HepG2 (cell line): ENCODE measurements at regions not wholly inside any gene's neighbourhood (a gene's known extent, or its start where the extent isn't known, plus 50 kb on each side); places are given as distances from the start of the nearest gene placed in this dataset.

Experiments
- ATAC-seq: fragments of 200-7000 bp; cut with Tn5 transposase; 3 replicates; pipeline ENCODE4 v1.9.1; 2020; ENCODE audit warnings: mild to moderate bottlenecking, moderate library complexity
- BruUV-seq: library from RNA; stranded (reverse); fragments of 400-500 nt; replicated peaks from 2 replicates; lab custom pipeline; 2021; lab: Mats Ljungman, UMichigan
- CTCF ChIA-PET: fragments of 300-600 bp; formaldehyde crosslinking; extraction: SDS; loops from one replicate; lab custom pipeline; 2021; ENCODE audit warnings: low total read pairs, inconsistent platforms, low intra/inter-chr PET ratio; lab: Yijun Ruan, JAX
- POLR2A ChIA-PET: fragments of 350-600 bp; sonication (Branson Sonifier 250); formaldehyde crosslinking; loops from one replicate; lab custom pipeline; 2020; ENCODE audit warnings: antibody characterized with exemption, inconsistent platforms; lab: Yijun Ruan, JAX
- DNase-seq: peaks from one replicate; pipeline ENCODE4 v3.0.0-alpha.2; 2015; ENCODE audit warnings: low spot score
- FAIRE-seq: peaks from 3 replicates; lab custom pipeline; 2011; peaks lifted over from hg19 to GRCh38; lab: Jason Lieb, UNC
- H2AFZ ChIP-seq: one replicate; pipeline ENCODE4 v1.6.1; 2011; ENCODE audit warnings: low read length, inconsistent platforms
- H3K27ac ChIP-seq: fragments of 300-600 bp; 3 replicates; pipeline ENCODE4 v1.8.0; 2011; ENCODE audit warnings: mixed run types, mild to moderate bottlenecking, mixed read lengths, low read length, inconsistent platforms; ENCODE audit not compliant: insufficient read depth; ENCODE audit errors: extremely low read length
- H3K27me3 ChIP-seq, 2 experiments: fragments of 200-600 bp in 1 of 2; 2 replicates in 1 of 2; 3 replicates in 1 of 2; pipeline versions ENCODE4 v1.6.0 to v1.8.0; 2011; ENCODE audit warnings: low read length in 2 of 2, mild to moderate bottlenecking in 2 of 2, moderate library complexity in 2 of 2, inconsistent platforms in 1 of 2; ENCODE audit not compliant: insufficient read depth in 2 of 2, control insufficient read depth in 1 of 2
- H3K36me3 ChIP-seq, 2 experiments: fragments of 200-600 bp in 1 of 2; replicated peaks in 1 of 2; 2 replicates in 1 of 2; 3 replicates in 1 of 2; pipeline versions ENCODE4 v1.5.1 to v1.8.0; 2011; ENCODE audit warnings: low read length in 2 of 2, inconsistent platforms in 1 of 2; ENCODE audit not compliant: insufficient read depth in 2 of 2, control insufficient read depth in 1 of 2
- H3K4me1 ChIP-seq: 2 replicates; pipeline ENCODE4 v1.5.1; 2012; ENCODE audit warnings: low read length, inconsistent platforms; ENCODE audit not compliant: insufficient read depth
- H3K4me2 ChIP-seq: 2 replicates; pipeline ENCODE4 v1.6.0; 2011; ENCODE audit warnings: low read depth, low read length, inconsistent platforms
- H3K4me3 ChIP-seq, 3 experiments: fragments of 200-600 bp in 1 of 3; sonication (generic), shearing (Covaris generic) in 1 of 3; replicated peaks in 1 of 3; 2 replicates each; pipeline ENCODE4 v1.5.1; 2011 to 2016; ENCODE audit warnings: low read length in 3 of 3, inconsistent platforms in 2 of 3, low read depth in 2 of 3, mild to moderate bottlenecking in 2 of 3, control low read depth in 1 of 3, mixed read lengths in 1 of 3; ENCODE audit not compliant: insufficient read depth in 1 of 3
- H3K79me2 ChIP-seq: one replicate; pipeline ENCODE4 v1.6.1; 2011; ENCODE audit warnings: low read length, inconsistent platforms; ENCODE audit not compliant: insufficient read depth
- H3K9ac ChIP-seq: 2 replicates; pipeline ENCODE4 v1.6.0; 2011; ENCODE audit warnings: mild to moderate bottlenecking, low read depth, low read length, inconsistent platforms; ENCODE audit not compliant: insufficient read depth
- H3K9me3 ChIP-seq: 2 replicates; pipeline ENCODE4 v1.5.1; 2012; ENCODE audit warnings: mild to moderate bottlenecking, low read length
- H4K20me1 ChIP-seq: 2 replicates; pipeline ENCODE4 v1.6.0; 2011; ENCODE audit warnings: inconsistent platforms, mild to moderate bottlenecking, low read length, moderate library complexity; ENCODE audit not compliant: insufficient read depth
- CERS6 ChIP-seq: sonication (generic); formaldehyde crosslinking; IDR thresholded peaks from 2 replicates; pipeline ENCODE4 v1.5.0; 2020; ENCODE audit warnings: missing genetic modification reagents
- FOXK1 ChIP-seq: sonication (generic); formaldehyde crosslinking; IDR thresholded peaks from 2 replicates; pipeline ENCODE4 v1.4.0; 2020; ENCODE audit warnings: low read depth, missing genetic modification reagents, borderline replicate concordance
- GABPB1 ChIP-seq: IDR thresholded peaks from 2 replicates; pipeline ENCODE4 v1.6.1; 2016; ENCODE audit warnings: mild to moderate bottlenecking, missing genetic modification reagents, moderate library complexity, missing compliant biosample characterization
- GATAD1 ChIP-seq: IDR thresholded peaks from 2 replicates; pipeline ENCODE4 v1.6.1; 2016; ENCODE audit warnings: missing genetic modification reagents, missing compliant biosample characterization
- GZF1 ChIP-seq: sonication (generic); formaldehyde crosslinking; IDR thresholded peaks from 2 replicates; pipeline ENCODE4 v1.5.1; 2020; ENCODE audit warnings: mild to moderate bottlenecking, missing genetic modification reagents
- HNRNPLL ChIP-seq: fragments of 200-400 bp; formaldehyde crosslinking; IDR thresholded peaks from 2 replicates; pipeline ENCODE4 v1.6.1; 2017; ENCODE audit warnings: mild to moderate bottlenecking, low read depth, low read length; ENCODE audit not compliant: poor library complexity, severe bottlenecking
- PCBP2 ChIP-seq: fragments of 200-400 bp; formaldehyde crosslinking; optimal IDR thresholded peaks from 2 replicates; pipeline ENCODE3; 2018; ENCODE audit warnings: low read length, low read depth; ENCODE audit not compliant: poor library complexity, severe bottlenecking
- POGZ ChIP-seq: sonication (generic); formaldehyde crosslinking; IDR thresholded peaks from 2 replicates; pipeline ENCODE4 v1.4.0; 2020; ENCODE audit warnings: mild to moderate bottlenecking, missing genetic modification reagents
- PREB ChIP-seq: sonication (generic); formaldehyde crosslinking; IDR thresholded peaks from 2 replicates; pipeline ENCODE4 v1.4.0; 2020; ENCODE audit warnings: missing genetic modification reagents
- RXRA ChIP-seq: sonication (generic); formaldehyde crosslinking; IDR thresholded peaks from 2 replicates; pipeline ENCODE4 v1.5.1; 2020; ENCODE audit warnings: missing genetic modification reagents
- SIN3B ChIP-seq: fragments of 150-350 bp; IDR thresholded peaks from 2 replicates; pipeline ENCODE4 v1.6.1; 2014; ENCODE audit warnings: low read length
- ZNF589 ChIP-seq: sonication (generic); formaldehyde crosslinking; conservative IDR thresholded peaks from 2 replicates; pipeline ENCODE4 v1.8.0; 2022; ENCODE audit warnings: mild to moderate bottlenecking, moderate library complexity, missing genetic modification reagents
- WGBS: methylation state at CpG from one replicate; pipeline ENCODE4 v1.1.6; 2017; ENCODE audit warnings: low lambda C conversion rate; 5-methylcytosine and 5-hydroxymethylcytosine counted together
- in situ Hi-C: cut with HindIII; loops from 2 replicates; pipeline ENCODE4 v1.10.0; 2017; ENCODE audit warnings: low pct_unique_long_range_greater_than_20kb; ENCODE audit not compliant: extremely low pct_ligation_motif_present
- intact Hi-C: fragments of 100-400 bp; cut with micrococcal nuclease; formaldehyde crosslinking; loops from one replicate; pipeline ENCODE4 v1.10.0; 2022; ENCODE audit not compliant: unreplicated experiment
- TF ChIP-seq, protein P1 (sequence below): sonication (generic); formaldehyde crosslinking; IDR thresholded peaks from 2 replicates; pipeline ENCODE4 v1.4.0; 2020; ENCODE audit warnings: mild to moderate bottlenecking, missing genetic modification reagents
- TF ChIP-seq, protein P2 (sequence below): sonication (generic); formaldehyde crosslinking; IDR thresholded peaks from 2 replicates; pipeline ENCODE4 v1.4.0; 2020; ENCODE audit warnings: missing genetic modification reagents

- WGBS: 0% methylated on average over 3 of the region's 3 CpGs
- in situ Hi-C loops: no loop called here
- POLR2A ChIA-PET: no interaction called here
Observed at GRCh38 chr5:62974623-62975022, 396.0 kb downstream of the LRRC70 start.

More at GRCh38 chr5:62974623-62975022, 396.0 kb downstream of the LRRC70 start:
- FAIRE-seq (no peak), ATAC-seq (no peak), DNase-seq (no peak)
- H3K4me2 ChIP-seq: no peak overlapping the region
- TF ChIP-seq GATAD1: no peak
- TF ChIP-seq SIN3B: no peak
- TF ChIP-seq, protein P1, sequence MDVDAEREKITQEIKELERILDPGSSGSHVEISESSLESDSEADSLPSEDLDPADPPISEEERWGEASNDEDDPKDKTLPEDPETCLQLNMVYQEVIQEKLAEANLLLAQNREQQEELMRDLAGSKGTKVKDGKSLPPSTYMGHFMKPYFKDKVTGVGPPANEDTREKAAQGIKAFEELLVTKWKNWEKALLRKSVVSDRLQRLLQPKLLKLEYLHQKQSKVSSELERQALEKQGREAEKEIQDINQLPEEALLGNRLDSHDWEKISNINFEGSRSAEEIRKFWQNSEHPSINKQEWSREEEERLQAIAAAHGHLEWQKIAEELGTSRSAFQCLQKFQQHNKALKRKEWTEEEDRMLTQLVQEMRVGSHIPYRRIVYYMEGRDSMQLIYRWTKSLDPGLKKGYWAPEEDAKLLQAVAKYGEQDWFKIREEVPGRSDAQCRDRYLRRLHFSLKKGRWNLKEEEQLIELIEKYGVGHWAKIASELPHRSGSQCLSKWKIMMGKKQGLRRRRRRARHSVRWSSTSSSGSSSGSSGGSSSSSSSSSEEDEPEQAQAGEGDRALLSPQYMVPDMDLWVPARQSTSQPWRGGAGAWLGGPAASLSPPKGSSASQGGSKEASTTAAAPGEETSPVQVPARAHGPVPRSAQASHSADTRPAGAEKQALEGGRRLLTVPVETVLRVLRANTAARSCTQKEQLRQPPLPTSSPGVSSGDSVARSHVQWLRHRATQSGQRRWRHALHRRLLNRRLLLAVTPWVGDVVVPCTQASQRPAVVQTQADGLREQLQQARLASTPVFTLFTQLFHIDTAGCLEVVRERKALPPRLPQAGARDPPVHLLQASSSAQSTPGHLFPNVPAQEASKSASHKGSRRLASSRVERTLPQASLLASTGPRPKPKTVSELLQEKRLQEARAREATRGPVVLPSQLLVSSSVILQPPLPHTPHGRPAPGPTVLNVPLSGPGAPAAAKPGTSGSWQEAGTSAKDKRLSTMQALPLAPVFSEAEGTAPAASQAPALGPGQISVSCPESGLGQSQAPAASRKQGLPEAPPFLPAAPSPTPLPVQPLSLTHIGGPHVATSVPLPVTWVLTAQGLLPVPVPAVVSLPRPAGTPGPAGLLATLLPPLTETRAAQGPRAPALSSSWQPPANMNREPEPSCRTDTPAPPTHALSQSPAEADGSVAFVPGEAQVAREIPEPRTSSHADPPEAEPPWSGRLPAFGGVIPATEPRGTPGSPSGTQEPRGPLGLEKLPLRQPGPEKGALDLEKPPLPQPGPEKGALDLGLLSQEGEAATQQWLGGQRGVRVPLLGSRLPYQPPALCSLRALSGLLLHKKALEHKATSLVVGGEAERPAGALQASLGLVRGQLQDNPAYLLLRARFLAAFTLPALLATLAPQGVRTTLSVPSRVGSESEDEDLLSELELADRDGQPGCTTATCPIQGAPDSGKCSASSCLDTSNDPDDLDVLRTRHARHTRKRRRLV: no peak
- TF ChIP-seq RXRA (CRISPR knock-in tag): no peak
- no peak for TF ChIP-seq POGZ (CRISPR knock-in tag)
- TF ChIP-seq FOXK1 (CRISPR knock-in tag): no peak
- no peak for TF ChIP-seq PREB (CRISPR knock-in tag)
- TF ChIP-seq GABPB1 (CRISPR knock-in tag): no peak
- no peak for TF ChIP-seq PCBP2
- no peak for TF ChIP-seq HNRNPLL
- TF ChIP-seq, protein P2, sequence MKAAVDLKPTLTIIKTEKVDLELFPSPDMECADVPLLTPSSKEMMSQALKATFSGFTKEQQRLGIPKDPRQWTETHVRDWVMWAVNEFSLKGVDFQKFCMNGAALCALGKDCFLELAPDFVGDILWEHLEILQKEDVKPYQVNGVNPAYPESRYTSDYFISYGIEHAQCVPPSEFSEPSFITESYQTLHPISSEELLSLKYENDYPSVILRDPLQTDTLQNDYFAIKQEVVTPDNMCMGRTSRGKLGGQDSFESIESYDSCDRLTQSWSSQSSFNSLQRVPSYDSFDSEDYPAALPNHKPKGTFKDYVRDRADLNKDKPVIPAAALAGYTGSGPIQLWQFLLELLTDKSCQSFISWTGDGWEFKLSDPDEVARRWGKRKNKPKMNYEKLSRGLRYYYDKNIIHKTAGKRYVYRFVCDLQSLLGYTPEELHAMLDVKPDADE (CRISPR knock-in tag): no peak
- no peak for TF ChIP-seq ZNF589 (CRISPR knock-in tag)
- TF ChIP-seq GZF1 (CRISPR knock-in tag): no peak
- TF ChIP-seq CERS6 (CRISPR knock-in tag): no peak
- no peak overlapping the region for H3K9ac ChIP-seq
- no peaks in the 10 kb centered on the region for H3K4me1 ChIP-seq
- H3K9me3 ChIP-seq: peaks cover 4% of the 10 kb centered on the region; the same call in 1 of the 2 replicates
- no peak overlapping the region for H3K4me3 ChIP-seq
- intact Hi-C loops: no loop called here
- H4K20me1 ChIP-seq: no peaks in the 10 kb centered on the region
- H3K79me2 ChIP-seq: no peaks in the 10 kb centered on the region
- H3K27ac ChIP-seq: no peak overlapping the region
- no TSS peak for BruUV-seq
- CTCF ChIA-PET: no interaction called here
- no peak overlapping the region for H2AFZ ChIP-seq
- no peaks in the 10 kb centered on the region for H3K36me3 ChIP-seq
- no peaks in the 10 kb centered on the region for H3K27me3 ChIP-seq
